Globus pallidus (tissue), 1 donor: ENCODE measurements at regions not wholly inside any gene's neighbourhood (a gene's known extent, or its start where the extent isn't known, plus 50 kb on each side); places are given as distances from the start of the nearest gene placed in this dataset.

Source experiments
- DNase-seq: peaks from one replicate; pipeline ENCODE4 v3.0.0-alpha.2; 2015; ENCODE audit warnings: low spot score

DNA sequence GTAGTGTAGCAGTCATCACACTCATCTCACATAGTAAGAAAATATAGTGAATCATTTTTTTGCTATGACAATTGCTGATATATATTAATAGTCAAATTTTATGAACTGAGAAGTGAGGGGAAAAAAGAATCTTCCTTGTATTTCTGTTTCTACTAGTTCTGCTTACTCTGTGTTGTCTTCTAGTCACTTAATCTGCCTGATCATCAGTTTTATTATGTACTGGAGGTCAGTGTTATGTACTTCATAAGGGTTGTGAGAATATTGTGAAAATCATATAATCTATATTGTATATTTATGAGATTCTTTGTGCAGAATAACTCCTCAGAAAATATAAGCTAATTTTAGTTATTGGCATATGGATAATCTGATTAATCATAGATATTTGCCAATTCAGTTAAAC, 546.9 kb upstream of the RIOK2 start:
- no peak for DNase-seq

DNA sequence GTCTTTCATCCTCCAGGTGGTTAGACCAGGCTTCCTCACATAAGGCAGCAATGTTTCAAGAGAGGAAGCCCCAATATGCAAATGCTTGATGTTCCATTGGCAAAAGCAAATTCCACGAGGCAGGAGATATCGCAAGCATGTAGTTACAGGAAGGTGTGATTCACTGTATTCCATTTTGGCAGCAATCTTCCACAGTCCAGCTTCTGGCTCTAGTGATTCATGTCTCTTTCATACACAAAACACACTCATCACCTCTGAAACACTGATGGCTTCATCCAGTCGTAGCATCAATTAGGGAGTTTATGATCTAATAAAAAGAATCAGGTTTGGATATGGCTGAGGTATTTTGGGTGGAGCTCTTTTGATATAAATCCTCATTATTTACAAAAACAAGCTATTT, 552.2 kb upstream of the RIOK2 start:
- DNase-seq, result no peak

DNA sequence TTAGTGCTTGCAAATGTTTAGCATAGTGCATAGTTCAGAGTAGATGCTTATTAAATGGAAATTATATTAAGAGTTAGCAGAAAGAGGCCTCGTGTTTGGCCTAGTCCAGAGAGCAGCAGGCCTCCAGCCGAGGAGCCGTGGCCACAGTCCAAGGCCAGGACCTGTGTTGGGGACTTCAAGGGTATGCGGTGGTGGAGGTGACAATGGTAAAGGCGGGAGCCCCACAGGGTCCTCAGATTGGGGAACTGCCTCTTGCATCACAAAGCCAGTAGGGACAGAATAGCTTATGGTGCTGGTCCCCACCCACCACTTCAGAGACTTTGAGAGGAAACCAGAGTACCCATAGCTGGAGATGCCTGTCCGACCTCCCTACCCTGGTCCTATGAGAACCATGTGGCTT, 554.6 kb upstream of the RIOK2 start:
- no peak for DNase-seq

DNA sequence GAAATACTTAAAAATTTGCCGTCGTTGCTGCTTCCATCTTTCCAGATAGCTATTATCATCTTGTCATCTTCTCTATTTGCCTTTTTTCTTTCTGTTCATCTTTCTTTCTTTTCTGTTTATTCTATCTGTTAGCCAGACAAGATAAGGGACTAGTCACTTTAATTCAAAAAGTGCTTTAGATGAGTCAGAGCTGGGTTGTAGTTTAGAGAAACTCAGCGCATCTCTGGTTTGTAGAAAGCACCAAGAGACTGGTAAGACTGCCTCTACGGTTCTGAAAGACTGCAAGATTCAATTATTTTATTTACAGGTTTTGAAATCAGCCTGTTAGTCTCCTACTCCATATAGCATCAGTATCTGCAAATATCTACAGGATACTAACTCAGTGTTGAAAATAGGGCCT, 562.8 kb upstream of the RIOK2 start:
- DNase-seq, result no peak

DNA sequence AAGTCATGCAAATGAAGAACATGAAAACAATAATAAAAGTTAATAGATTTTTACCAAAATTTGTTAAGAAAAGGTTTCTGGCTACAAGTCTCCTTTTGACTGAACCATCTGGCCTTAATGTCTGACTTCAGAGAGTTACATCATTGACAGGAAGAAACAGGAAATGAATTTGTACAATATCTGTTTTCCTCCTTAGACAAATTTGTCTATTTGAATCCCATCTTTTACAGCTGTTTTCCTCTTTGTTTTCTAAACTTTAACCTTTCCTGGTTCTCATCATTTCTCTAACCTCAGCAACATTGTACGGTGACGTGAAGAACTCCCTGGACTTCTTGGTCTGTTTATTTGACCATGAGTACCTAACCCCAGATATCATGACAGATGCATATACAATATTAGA, 567.5 kb upstream of the RIOK2 start:
- DNase-seq, result no peak

DNA sequence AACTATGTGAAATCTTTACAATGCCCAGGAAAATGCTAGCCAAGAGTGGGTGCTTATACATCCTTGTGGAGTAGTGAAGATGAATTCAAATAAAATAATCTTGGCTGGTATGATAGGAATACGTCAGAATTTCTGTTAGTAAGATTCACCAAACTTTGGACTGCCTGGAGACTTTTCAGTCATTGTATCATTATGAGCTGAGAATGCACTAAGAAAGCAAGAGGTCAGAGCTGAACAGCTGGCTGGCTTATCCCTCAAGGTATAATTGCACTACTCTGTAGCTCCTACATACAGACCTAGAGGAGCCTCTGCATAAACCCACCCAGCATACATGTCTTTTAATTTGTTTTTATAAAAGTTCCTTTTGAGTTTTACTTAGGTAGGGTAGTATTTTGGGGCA, 568.5 kb upstream of the RIOK2 start:
- no peak for DNase-seq

DNA sequence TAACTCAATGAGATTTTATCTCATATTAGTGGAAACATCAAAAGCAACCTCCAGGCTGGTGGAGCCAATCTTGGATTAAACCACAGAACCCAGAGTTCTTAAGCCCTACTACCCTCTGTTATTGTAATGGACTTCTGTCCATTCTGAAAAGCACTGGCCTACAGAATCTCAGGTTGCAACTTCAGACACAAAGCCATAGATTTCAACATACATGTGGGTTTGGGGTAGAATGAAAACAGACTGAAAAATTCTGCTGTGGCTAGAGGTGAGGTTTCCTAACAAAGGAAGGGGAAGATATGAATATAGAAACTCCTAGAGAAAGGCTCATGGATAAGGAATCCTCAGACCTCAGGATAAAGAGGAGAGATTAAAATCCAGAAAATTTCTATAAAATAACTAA, 569.8 kb upstream of the RIOK2 start:
- DNase-seq, result no peak

DNA sequence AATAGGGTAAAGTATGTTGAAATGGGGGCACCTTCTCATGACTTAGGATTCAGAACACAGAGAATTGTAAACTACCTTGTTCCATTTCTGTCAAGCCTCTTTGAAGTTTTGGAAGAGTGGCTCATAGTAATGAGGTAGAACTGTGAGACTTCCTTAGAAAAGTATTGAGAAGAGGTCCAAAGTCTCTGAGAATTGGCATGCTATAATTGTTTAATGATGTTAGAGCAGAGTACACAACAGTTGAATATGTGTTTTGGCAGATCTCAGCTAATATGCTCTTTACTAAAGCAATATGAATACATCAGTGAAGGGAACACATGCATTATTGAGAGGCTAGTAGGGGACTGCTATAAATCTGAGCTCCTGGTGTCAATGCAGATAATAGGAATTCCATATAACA, 579.4 kb upstream of the RIOK2 start:
- DNase-seq, result no peak

DNA sequence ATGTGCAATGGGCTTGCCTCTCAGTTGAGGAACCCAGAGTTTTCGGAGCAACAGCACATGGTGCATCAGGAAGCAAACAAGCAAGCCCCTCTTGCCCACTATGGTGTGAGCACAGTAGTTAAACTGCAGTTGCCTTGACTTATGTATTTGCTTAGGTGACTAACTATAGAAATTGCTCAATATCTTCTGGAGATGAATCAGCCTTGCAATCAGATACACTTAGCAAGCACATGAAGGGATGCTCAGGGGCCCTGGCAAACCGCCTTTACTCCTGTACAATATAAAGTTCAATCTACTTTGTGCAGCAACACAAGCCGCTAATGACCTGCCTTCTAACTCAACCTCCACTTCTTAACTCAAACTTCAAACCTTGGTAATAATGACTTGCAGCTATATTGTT, 581.7 kb upstream of the RIOK2 start:
- no peak for DNase-seq

DNA sequence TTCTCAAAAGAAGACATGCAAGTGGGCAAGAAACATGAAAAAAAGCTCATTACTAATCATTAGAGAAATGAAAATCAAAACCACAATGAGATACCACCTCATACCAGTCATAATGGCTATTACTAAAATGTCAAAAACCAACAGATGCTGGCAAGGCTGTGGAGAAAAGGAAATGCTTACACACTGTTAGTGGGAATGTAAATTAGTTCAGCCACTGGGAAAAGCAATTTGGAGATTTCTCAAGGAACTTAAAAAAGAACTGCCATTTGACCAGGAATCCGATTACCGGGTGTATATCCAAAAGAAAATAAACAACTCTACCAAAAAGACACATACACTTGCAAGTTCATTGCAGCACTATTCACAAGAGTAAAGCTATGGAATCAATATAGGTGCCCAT, 595.4 kb upstream of the RIOK2 start:
- DNase-seq, result no peak

DNA sequence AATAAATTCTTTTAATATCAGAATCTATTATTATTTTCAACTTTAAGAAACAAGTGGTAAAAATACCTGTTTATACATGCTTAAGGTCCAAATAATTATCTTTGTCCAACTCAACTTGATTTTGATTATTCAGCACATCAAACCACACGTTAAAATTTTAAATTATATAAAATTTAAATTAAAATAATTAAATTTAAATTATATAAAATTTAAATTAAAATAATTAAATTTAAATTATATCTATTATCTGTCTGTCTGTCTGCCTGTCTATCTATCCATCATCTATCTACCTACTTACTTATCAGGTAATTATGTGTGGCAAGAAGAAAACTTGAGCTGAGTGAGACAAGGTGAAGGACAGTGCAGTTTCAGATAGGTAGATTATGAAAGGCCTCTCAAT, 605.3 kb upstream of the RIOK2 start:
- no peak for DNase-seq

DNA sequence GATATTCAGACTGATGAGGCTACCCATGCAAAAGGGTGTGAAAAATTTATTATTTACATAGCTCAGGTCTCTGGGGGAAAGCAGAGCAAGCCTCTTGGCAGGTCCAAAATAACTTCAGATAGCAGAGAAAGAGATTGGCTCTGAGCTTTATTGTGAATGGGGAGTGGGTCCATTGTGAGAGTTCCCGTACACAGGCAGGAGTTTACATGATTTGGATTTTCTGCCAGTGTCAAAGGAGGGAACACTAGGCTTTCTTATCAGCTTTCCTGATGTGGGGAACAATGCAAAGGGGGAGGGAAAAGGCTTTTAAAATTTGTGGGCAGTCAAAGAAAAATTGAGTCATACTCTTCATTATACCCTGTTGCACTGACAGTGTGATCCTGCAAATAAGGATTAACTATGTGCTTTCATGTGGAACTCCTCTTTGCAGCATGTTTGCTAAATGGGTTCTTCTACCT, 615.0 kb upstream of the RIOK2 start:
- DNase-seq, result no peak

DNA sequence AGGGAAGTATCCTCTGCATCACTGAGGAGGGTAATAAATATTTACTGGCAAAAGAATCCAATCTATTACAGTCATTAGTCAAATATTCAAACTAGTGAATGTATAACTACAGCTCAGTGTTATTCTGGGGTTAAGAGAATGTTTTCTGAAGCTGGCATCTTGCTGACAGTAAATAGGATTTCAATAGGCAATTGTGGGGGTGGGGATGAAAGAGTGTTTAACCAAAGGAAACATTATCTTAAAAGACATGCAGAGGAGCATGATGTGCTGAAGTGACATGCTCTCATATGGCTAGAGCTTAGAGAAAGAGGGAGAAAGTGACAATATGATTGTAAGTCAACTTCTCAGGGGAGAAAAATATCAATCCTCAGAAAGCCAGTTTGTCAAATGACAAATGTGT, 618.4 kb upstream of the RIOK2 start:
- no peak for DNase-seq

DNA sequence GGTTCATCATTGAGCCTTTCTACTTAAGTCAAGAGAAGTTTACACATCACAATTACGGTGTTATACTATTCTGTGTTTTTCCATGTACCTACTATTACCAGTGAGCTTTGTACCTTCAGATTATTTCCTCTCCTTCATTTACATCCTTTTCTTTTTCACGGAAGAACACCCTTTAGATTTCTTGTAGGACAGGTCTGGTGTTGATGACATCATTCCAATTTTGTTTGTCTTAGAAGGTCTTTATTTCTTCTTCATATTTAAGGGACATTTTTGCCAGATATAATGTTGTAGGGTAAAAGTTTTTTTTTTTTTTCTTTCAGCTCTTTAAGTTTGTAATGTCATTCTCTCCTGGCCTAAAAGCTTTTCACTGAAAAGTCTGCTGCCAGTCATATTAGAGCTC, 637.1 kb upstream of the RIOK2 start:
- no peak for DNase-seq

DNA sequence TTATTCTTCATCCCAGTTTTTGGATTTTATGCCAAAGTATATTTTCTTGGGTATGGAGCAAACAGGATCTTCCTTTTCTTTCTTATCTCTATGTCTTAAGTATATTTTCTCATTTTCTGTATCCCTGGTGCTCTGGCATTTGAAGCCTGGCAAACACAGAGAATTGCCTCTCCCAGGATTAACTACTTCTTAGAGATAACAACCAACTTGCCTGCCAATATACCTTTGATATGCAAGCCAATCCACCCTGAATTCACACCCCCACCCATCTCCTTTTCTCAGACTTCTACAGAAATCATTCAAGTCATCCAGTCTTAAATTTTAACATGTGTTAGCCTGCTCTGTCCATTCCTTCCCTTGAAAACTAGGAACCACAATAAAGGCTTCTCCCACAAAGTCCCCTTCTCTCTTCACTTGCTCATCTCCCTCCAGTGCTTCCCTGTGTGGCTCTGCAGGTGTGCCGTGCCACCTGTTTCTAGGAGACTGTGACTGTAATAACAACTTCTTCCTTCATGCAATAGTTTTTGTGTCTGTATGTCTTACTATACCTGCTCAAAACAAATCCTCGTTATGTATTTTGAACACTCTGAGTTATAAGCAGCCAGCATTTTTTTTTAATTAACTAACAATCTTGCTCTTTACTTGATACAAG, 649.7 kb upstream of the RIOK2 start:
- no peak for DNase-seq

DNA sequence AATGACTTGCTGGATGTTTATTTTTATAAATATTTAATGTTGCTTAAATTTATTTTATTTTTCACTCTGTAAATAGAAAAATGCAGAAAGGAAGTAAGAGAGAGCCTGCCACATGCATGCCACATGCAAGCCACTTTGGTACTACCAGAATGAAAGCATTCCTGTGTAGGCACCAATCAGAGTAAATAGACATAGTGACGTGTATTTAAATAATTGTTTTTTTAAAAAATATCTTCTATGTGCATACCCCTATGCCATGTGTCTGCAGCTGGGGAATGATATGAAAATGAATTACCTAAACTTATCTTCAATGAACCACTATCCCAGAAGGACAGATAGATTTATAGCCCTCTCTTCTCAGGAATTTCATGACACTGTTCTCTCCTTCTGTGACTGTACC, 651.5 kb upstream of the RIOK2 start:
- no peak for DNase-seq

DNA sequence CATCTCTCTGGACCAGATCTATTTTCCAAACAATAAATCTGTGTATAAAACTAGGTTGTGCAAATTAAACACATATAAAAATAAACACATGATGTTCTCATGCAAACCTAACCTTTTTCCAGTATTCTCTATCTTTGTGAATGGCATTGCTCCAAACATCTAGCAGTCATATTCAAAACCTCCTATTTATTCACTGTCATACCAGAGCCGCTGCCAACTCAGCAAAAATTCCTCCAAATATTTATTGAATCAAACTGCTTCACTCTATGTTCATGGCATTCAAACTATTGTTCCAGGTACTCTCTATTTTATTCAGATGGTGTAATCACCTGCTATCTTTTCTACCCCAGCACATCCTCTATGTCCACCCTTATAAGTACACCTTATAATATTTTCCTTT, 652.1 kb upstream of the RIOK2 start:
- no peak for DNase-seq

DNA sequence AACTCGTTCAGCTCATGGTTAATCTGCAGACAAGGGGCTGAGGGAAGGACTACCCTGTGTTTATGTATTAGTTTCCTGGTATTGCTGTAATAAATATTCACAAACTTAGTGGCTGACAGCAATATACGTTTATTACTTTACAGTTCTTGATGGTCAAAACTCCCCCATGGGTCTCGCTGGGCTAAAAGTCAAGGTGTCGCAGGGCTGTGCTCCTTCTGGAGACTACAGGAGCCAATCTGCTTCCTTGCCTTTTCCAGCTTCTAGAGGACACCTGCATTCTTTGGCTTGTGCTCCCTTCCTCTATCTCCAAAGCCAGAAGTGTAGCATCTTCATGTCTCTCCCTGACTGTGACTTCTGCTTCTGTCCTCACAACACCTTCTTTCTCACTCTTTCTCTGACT, 653.8 kb upstream of the RIOK2 start:
- DNase-seq, result no peak

DNA sequence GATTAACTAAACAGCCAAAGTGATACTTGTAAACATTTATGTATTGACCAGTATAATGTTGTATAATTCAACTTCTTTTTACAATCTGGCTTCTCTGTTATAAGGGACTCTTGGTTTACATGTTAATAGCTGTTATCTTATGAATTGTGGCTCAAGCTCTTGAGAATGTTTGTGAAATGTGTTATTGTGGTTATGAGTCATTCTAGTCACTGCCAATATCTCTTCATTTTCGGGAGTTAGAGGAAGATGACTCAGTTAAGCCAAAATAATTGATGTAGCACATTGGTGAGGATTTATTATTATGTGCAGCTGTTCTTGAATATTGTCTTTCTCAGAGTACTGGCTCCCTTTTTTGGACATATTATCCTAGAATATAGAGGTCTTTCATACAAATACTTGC, 655.2 kb upstream of the RIOK2 start:
- DNase-seq, result no peak

DNA sequence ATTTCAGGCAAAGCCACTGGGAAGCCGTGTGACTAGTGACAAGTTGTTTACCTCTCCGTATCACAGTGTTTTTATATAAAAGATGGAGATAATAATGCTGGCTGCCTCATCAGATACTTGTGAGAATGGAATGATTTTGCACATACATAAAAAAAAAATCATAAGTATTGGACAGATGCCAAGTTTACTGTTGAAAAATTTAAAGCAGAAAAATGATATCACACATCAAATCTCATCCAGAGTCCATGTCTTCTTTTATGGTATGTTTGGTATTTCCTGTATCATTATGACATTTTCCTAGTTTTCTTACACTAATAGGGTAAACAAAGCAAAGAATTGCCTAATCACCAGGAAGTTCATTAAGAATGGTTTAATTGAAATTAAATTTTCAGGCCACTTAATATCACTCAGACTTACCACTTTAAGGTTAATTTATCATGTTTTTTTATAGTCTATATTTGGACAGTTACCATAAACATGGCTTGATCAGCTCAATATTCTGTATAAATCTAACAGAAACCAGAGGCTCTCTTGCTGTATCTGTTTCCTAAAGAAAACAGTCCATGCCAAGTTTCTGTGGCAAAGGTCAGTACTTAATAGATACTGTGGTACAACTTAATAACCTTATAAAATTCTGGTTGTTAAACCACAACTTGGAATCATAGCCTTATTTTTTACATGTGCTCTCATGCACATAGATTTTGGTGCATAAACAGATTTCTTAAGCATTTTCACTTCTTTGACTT, 656.5 kb upstream of the RIOK2 start:
- DNase-seq, result no peak

DNA sequence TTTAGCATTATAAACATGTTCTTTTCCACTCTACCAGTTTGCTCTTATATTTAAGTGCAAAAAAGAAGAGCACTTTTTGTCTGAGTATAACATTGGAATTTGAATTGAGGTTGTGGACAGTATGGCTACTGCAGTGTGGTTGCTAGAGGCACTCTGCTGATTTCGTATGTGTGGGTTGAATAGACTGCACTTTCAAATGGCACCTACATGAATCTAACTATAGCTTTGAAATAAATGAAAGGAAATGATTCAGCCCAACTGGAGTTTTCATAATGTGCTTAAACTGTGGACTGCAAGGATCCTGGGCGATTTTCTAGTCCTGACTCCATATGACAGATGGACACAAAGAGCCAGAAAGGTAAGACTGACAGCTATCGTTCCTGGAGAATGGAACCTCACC, 657.6 kb upstream of the RIOK2 start:
- DNase-seq, result no peak

DNA sequence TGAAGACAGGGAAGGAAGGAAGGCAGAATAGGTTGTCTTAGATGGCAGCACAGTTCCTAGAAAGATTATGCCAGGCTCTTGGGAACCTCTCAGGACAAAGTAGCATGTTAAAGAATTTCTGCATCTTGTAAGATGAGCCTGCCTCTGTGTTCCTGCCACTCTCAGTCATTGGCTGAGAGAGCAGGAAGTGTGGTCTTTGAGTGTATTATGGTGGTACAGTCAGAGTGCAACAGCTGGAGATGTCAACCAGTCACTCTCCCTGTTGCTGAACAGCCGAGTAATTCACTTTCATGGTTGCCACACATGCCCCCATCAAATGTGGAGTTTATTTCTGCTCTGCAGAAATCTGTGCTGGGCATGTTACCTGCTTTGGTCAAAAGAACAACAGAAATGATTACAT, 659.6 kb upstream of the RIOK2 start:
- no peak for DNase-seq

DNA sequence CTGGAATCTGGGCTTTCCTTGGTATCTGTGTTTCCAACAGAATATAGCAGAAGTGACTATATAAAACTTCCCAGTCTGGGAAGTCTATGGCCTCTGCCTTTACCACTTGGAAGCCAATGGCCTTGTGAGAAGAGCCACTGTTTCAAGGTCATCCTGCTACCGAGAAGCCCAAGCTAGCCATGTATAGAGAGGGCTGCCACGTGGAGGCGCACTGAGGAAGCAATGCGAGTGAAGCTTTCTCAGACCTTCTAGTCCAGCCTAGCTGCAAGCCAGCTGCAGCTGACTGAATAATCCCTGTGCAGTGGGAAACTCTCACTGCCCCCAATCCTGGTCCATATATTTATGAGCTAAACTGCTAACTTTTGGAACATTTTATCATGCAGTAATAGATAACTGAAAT, 661.8 kb upstream of the RIOK2 start:
- DNase-seq, result no peak

DNA sequence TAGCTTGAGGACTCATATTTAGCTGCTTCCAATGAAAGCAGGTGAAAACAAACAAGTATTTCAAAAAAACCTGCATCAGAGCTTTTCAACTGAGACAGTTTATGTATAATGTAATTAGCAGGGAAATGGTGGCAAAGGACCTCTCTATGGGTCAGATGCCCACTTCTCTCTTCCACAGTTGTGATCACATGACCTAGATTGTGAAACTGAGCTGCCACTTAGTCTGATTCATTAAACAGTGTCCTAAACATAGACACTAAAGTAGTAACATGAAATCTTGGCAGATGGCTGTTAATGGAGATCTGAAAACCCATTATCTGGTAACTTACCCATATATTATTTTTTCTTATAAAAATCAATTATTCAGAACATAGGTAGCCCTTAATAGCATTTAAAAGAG, 663.6 kb upstream of the RIOK2 start:
- no peak for DNase-seq
